ENCODE measurements at regions not wholly inside any gene's neighbourhood (a gene's known extent, or its start where the extent isn't known, plus 50 kb on each side); places are given as distances from the start of the nearest gene placed in this dataset.

DNA sequence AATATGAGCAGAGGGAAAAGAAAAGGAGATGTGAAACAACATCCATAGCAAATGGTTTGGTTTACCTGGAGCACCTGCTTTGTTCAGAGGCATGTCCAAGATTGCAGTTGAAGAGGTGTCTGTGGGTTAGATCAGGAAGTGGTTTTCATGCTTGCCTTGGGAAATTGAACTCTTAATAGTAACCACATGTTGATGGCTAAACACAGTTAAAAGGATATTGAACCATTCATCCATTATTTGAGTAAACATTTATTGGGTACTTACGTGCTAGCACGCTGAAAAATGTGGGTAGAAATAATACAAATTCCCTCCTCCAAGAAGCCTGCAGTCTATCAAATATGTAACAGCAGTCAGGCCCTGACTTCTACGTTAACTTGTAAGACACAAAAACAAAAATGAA, 235.7 kb upstream of the TNC start:
- Mint-ChIP-seq H3K4me1 (peaks cover 0 to 2% of the 10 kb centered on the region in 2 experiments; a peak in 2 of 4 replicates), H3K27me3 (ENCODE audit: low read depth) (no peaks in the 10 kb centered on the region; the same call in 1 of the 2 replicates), H3K36me3 (ENCODE audit: insufficient read depth in 1 of 3, low read depth in 3 of 3) (peaks cover 0 to 4% (median 0%) of the 10 kb centered on the region in 3 experiments; a peak in 3 of 7 replicates), H3K4me3 (no peak overlapping the region), H3K27ac (no peak overlapping the region), H3K9me3 (no peaks in the 10 kb centered on the region)
- Histone ChIP-seq H3K79me2 (ENCODE audit: insufficient read depth, low read length) (no peaks in the 10 kb centered on the region), H2BK120ac (ENCODE audit: low read depth, low read length, poor library complexity, severe bottlenecking) (no peak overlapping the region), H2BK5ac (ENCODE audit: insufficient read length, low read length) (no peak overlapping the region), H3K4me1 (ENCODE audit: insufficient read depth, low read length) (0 out of 2 replicates have a peak, but pooled peaks cover 2% of the 10 kb centered on the region), H4K91ac (ENCODE audit: insufficient read length, low read depth, low read length) (no peak overlapping the region), H3K23ac (ENCODE audit: insufficient read length, low read depth, low read length) (no peak overlapping the region), H2BK15ac (ENCODE audit: low read depth, low read length) (no peak overlapping the region), H3K56ac (ENCODE audit: insufficient read length, low read depth, low read length) (no peak overlapping the region), H2BK20ac (ENCODE audit: low read depth, low read length, poor library complexity, severe bottlenecking) (no peak overlapping the region), H2AK5ac (ENCODE audit: insufficient read length, low read length) (no peak overlapping the region), H3K4ac (ENCODE audit: low read depth, low read length) (no peak overlapping the region), H3K18ac (ENCODE audit: insufficient read length, low read depth, low read length) (no peak overlapping the region), H4K20me1 (ENCODE audit: control insufficient read depth, insufficient read depth, insufficient read length) (no peaks in the 10 kb centered on the region), H3T11ph (ENCODE audit: low read length) (no peak overlapping the region), H3K23me2 (ENCODE audit: insufficient read length, low read depth, low read length, poor library complexity, severe bottlenecking) (no peaks in the 10 kb centered on the region), H4K5ac (ENCODE audit: insufficient read length, low read depth, low read length) (no peak overlapping the region), H3K27me3 (ENCODE audit: insufficient read depth, low read length) (no peaks in the 10 kb centered on the region), H3K4me2 (ENCODE audit: insufficient read depth, insufficient read length, low read length) (no peak overlapping the region), H2BK12ac (ENCODE audit: insufficient read length, low read depth, low read length) (no peak overlapping the region), H3K79me1 (ENCODE audit: insufficient read depth, low read depth, low read length, poor library complexity, severe bottlenecking) (no peaks in the 10 kb centered on the region), H3K9ac (ENCODE audit: extremely low read depth, insufficient read length, low read length) (no peak overlapping the region), H2AFZ (ENCODE audit: low read length) (no peak overlapping the region), H4K8ac (replicated peaks; ENCODE audit: insufficient read length, low read depth, low read length) (no peak overlapping the region), H3K14ac (ENCODE audit: insufficient read depth, low read length) (no peak overlapping the region), H3K27ac (ENCODE audit: insufficient read length, low read depth, low read length) (no peak overlapping the region), H3K9me3 (ENCODE audit: control insufficient read depth, low read depth, low read length) (no peaks in the 10 kb centered on the region)
- WGBS (ENCODE audit: extremely low coverage, insufficient read length, low lambda C conversion rate): no CpG with 5 or more reads among the region's 3 CpGs
- no peak for DNase-seq
- TF ChIP-seq, protein P1, sequence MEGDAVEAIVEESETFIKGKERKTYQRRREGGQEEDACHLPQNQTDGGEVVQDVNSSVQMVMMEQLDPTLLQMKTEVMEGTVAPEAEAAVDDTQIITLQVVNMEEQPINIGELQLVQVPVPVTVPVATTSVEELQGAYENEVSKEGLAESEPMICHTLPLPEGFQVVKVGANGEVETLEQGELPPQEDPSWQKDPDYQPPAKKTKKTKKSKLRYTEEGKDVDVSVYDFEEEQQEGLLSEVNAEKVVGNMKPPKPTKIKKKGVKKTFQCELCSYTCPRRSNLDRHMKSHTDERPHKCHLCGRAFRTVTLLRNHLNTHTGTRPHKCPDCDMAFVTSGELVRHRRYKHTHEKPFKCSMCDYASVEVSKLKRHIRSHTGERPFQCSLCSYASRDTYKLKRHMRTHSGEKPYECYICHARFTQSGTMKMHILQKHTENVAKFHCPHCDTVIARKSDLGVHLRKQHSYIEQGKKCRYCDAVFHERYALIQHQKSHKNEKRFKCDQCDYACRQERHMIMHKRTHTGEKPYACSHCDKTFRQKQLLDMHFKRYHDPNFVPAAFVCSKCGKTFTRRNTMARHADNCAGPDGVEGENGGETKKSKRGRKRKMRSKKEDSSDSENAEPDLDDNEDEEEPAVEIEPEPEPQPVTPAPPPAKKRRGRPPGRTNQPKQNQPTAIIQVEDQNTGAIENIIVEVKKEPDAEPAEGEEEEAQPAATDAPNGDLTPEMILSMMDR (conservative IDR thresholded peaks at IDR 0.05): no peak
